CD14-positive monocyte (primary cell): ENCODE measurements at regions not wholly inside any gene's neighbourhood (a gene's known extent, or its start where the extent isn't known, plus 50 kb on each side); places are given as distances from the start of the nearest gene placed in this dataset.

Source experiments
- DNase-seq, 3 donors: peaks; one replicate each; pipeline ENCODE4 v3.0.0-alpha.2; 2011 to 2022
- H2AFZ ChIP-seq: 2 replicates; pipeline ENCODE4 v1.6.0; 2012; ENCODE audit warnings: mild to moderate bottlenecking, low read depth, low read length, inconsistent platforms; ENCODE audit not compliant: insufficient read depth, poor library complexity, severe bottlenecking
- H3K27ac ChIP-seq, 2 donors: 1 replicate in 1 of 2; 2 replicates in 1 of 2; pipeline ENCODE4 v1.5.1; 2012 to 2013; ENCODE audit warnings: low read length in 2 of 2, control low read depth in 1 of 2, inconsistent platforms in 1 of 2, low read depth in 1 of 2, mild to moderate bottlenecking in 1 of 2
- H3K27me3 ChIP-seq, 2 donors: one replicate each; pipeline versions ENCODE4 v1.6.0 to v1.6.1; 2011 to 2013; ENCODE audit warnings: low read length in 2 of 2; ENCODE audit not compliant: control insufficient read depth in 2 of 2, insufficient read depth in 2 of 2
- H3K36me3 ChIP-seq, 2 donors: replicated peaks in 1 of 2; 1 replicate in 1 of 2; 2 replicates in 1 of 2; pipeline versions ENCODE4 v1.5.1 to v1.6.1; 2012 to 2013; ENCODE audit warnings: low read length in 2 of 2, control low read depth in 1 of 2, inconsistent platforms in 1 of 2, mild to moderate bottlenecking in 1 of 2; ENCODE audit not compliant: insufficient read depth in 2 of 2, control insufficient read depth in 1 of 2
- H3K4me1 ChIP-seq, 2 donors: 1 replicate in 1 of 2; 2 replicates in 1 of 2; pipeline versions ENCODE4 v1.5.1 to v1.6.1; 2012 to 2013; ENCODE audit warnings: low read length in 2 of 2, control low read depth in 1 of 2, inconsistent platforms in 1 of 2, mild to moderate bottlenecking in 1 of 2, moderate library complexity in 1 of 2; ENCODE audit not compliant: insufficient read depth in 2 of 2, control insufficient read depth in 1 of 2
- H3K4me2 ChIP-seq: replicated peaks from 2 replicates; pipeline ENCODE3; 2012; ENCODE audit warnings: low read length, moderate library complexity, mild to moderate bottlenecking; ENCODE audit not compliant: poor library complexity, severe bottlenecking; ENCODE audit errors: extremely low read depth
- H3K4me3 ChIP-seq, 3 experiments: fragments of 200-600 bp in 1 of 3; sonication (generic) in 1 of 3; replicated peaks in 1 of 3; 1 replicate in 2 of 3; 2 replicates in 1 of 3; pipeline ENCODE4 v1.5.1; 2011 to 2013; ENCODE audit warnings: low read length in 3 of 3, mild to moderate bottlenecking in 3 of 3, control low read depth in 2 of 3, low read depth in 2 of 3, inconsistent platforms in 1 of 3, moderate library complexity in 1 of 3
- H3K79me2 ChIP-seq: 2 replicates; pipeline ENCODE4 v1.6.0; 2012; ENCODE audit warnings: mild to moderate bottlenecking, control low read depth, inconsistent platforms, low read length, moderate library complexity; ENCODE audit not compliant: insufficient read depth
- H3K9ac ChIP-seq: 2 replicates; pipeline ENCODE4 v1.6.0; 2017; ENCODE audit warnings: low read length, mild to moderate bottlenecking; ENCODE audit not compliant: insufficient read depth, poor library complexity, severe bottlenecking
- H3K9me3 ChIP-seq, 2 donors: replicated peaks in 1 of 2; 1 replicate in 1 of 2; 2 replicates in 1 of 2; pipeline versions ENCODE4 v1.5.1 to v1.6.1; 2012 to 2013; ENCODE audit warnings: low read length in 2 of 2, control low read depth in 1 of 2; ENCODE audit not compliant: control insufficient read depth in 1 of 2, insufficient read depth in 1 of 2
- H4K20me1 ChIP-seq: 2 replicates; pipeline ENCODE4 v1.6.0; 2012; ENCODE audit warnings: mild to moderate bottlenecking, low read length, control low read depth, moderate library complexity; ENCODE audit not compliant: insufficient read depth
- H3K27ac Mint-ChIP-seq, 7 donors: one replicate each; pipeline ENCODE4 v1.8.0; 2020; ENCODE audit warnings: mild to moderate bottlenecking in 7 of 7, mixed read lengths in 7 of 7, moderate library complexity in 6 of 7, inconsistent platforms in 2 of 7
- H3K27me3 Mint-ChIP-seq, 3 donors: one replicate each; pipeline ENCODE4 v1.8.0; 2021 to 2022; ENCODE audit warnings: low read depth in 3 of 3, mild to moderate bottlenecking in 3 of 3, mixed read lengths in 3 of 3, moderate library complexity in 3 of 3, inconsistent platforms in 1 of 3
- H3K36me3 Mint-ChIP-seq, 2 donors: one replicate each; pipeline ENCODE4 v1.8.0; 2020; ENCODE audit warnings: mixed read lengths in 2 of 2, inconsistent platforms in 1 of 2, mild to moderate bottlenecking in 1 of 2
- H3K4me1 Mint-ChIP-seq: one replicate; pipeline ENCODE4 v1.8.0; 2020; ENCODE audit warnings: mild to moderate bottlenecking, mixed read lengths
- H3K4me3 Mint-ChIP-seq, 2 donors: one replicate each; pipeline ENCODE4 v1.8.0; 2020; ENCODE audit warnings: mild to moderate bottlenecking in 2 of 2, mixed read lengths in 2 of 2, moderate library complexity in 1 of 2
- H3K9me3 Mint-ChIP-seq, 7 donors: one replicate each; pipeline ENCODE4 v1.8.0; 2020 to 2022; ENCODE audit warnings: mixed read lengths in 7 of 7, mild to moderate bottlenecking in 6 of 7, moderate library complexity in 6 of 7, inconsistent platforms in 2 of 7
- CTCF ChIP-seq: fragments of 200-600 bp; IDR thresholded peaks from one replicate; pipeline ENCODE4 v1.8.0; 2022; ENCODE audit warnings: antibody characterized with exemption, mild to moderate bottlenecking
- WGBS: methylation state at CpG from one replicate; pipeline ENCODE4 v1.1.5; 2013; ENCODE audit warnings: missing lambda C conversion rate; ENCODE audit not compliant: insufficient coverage; 5-methylcytosine and 5-hydroxymethylcytosine counted together
- intact Hi-C, 2 donors: fragments of 100-400 bp; cut with micrococcal nuclease; formaldehyde crosslinking; loops; one replicate each; pipeline versions ENCODE4 v1.15.0 to v1.15.1; 2023

- no peak overlapping the region for H3K4me3 ChIP-seq
- Mint-ChIP-seq H3K9me3 (peaks cover 0 to 3% (median 0%) of the 10 kb centered on the region in 7 donors), H3K4me1 (no peaks in the 10 kb centered on the region), H3K36me3 (no peaks in the 10 kb centered on the region), H3K27me3 (peaks cover 0 to 9% (median 0%) of the 10 kb centered on the region in 3 donors), H3K27ac (no peak overlapping the region), H3K4me3 (no peak overlapping the region)
- H3K36me3 ChIP-seq, result no peaks in the 10 kb centered on the region
- no CpG with 5 or more reads among the region's 1 CpG for WGBS
- no peaks in the 10 kb centered on the region for H4K20me1 ChIP-seq
- H3K9me3 ChIP-seq, result no peaks in the 10 kb centered on the region
- no peak for DNase-seq
- intact Hi-C loops, result no loop called here
- no peak overlapping the region for H3K27ac ChIP-seq
- no peak overlapping the region for H3K4me2 ChIP-seq
- no peaks in the 10 kb centered on the region for H3K4me1 ChIP-seq
- no peak overlapping the region for H2AFZ ChIP-seq
- no peak overlapping the region for H3K9ac ChIP-seq
- H3K27me3 ChIP-seq, result peaks cover 0 to 3% of the 10 kb centered on the region in 2 donors
- H3K79me2 ChIP-seq, result no peaks in the 10 kb centered on the region
- TF ChIP-seq CTCF, result no peak
Measured at GRCh38 chr2:19671311-19671710, 230.5 kb downstream of the TTC32 start.

GRCh38 chr2:19670303-19670702 lies 231.5 kb downstream of the TTC32 start:
- no peaks in the 10 kb centered on the region for H3K9me3 ChIP-seq
- no peaks in the 10 kb centered on the region for H3K79me2 ChIP-seq
- H3K27me3 ChIP-seq, result peaks cover 0 to 3% of the 10 kb centered on the region in 2 donors
- H2AFZ ChIP-seq, result no peak overlapping the region
- no peaks in the 10 kb centered on the region for H4K20me1 ChIP-seq
- no peaks in the 10 kb centered on the region for H3K36me3 ChIP-seq
- Mint-ChIP-seq H3K36me3 (no peaks in the 10 kb centered on the region), H3K4me1 (no peaks in the 10 kb centered on the region), H3K4me3 (no peak overlapping the region), H3K9me3 (peaks cover 0 to 3% (median 0%) of the 10 kb centered on the region in 7 donors), H3K27me3 (peaks cover 0 to 9% (median 0%) of the 10 kb centered on the region in 3 donors), H3K27ac (no peak overlapping the region)
- H3K4me3 ChIP-seq, result no peak overlapping the region
- no peak overlapping the region for H3K9ac ChIP-seq
- no peak overlapping the region for H3K27ac ChIP-seq
- H3K4me1 ChIP-seq, result no peaks in the 10 kb centered on the region
- no peak for DNase-seq
- TF ChIP-seq CTCF, result no peak
- no peak overlapping the region for H3K4me2 ChIP-seq
- no CpG with 5 or more reads among the region's 2 CpGs for WGBS
- intact Hi-C loops, result no loop called here
